Breast epithelium (tissue), 4 donors: ENCODE measurements at regions not wholly inside any gene's neighbourhood (a gene's known extent, or its start where the extent isn't known, plus 50 kb on each side); places are given as distances from the start of the nearest gene placed in this dataset.

Experiments used
- DNase-seq, 2 donors: peaks; one replicate each; pipeline ENCODE4 v3.0.0-alpha.2; 2019; ENCODE audit warnings: low spot score in 2 of 2
- H3K27ac ChIP-seq, 2 donors: fragments of 200-600 bp; sonication (generic) in 1 of 2; one replicate each; pipeline ENCODE4 v1.5.1; 2016 to 2019; ENCODE audit warnings: mild to moderate bottlenecking in 1 of 2
- H3K27me3 ChIP-seq, 2 donors: fragments of 200-600 bp; sonication (generic) in 1 of 2; one replicate each; pipeline versions ENCODE4 v1.5.1 to v1.6.0; 2017 to 2019; ENCODE audit warnings: control low read depth in 1 of 2, mild to moderate bottlenecking in 1 of 2
- H3K36me3 ChIP-seq: fragments of 200-600 bp; one replicate; pipeline ENCODE4 v1.5.1; 2019
- H3K4me1 ChIP-seq, 2 donors: fragments of 200-600 bp; sonication (generic); one replicate each; pipeline ENCODE4 v1.5.1; 2016 to 2019; ENCODE audit warnings: control low read depth in 1 of 2
- H3K4me3 ChIP-seq, 3 donors: fragments of 200-600 bp; sonication (generic); 1 replicate in 2 of 3; 2 replicates in 1 of 3; pipeline ENCODE4 v1.5.1; 2016 to 2019; ENCODE audit warnings: mild to moderate bottlenecking in 3 of 3, moderate library complexity in 2 of 3
- H3K9me3 ChIP-seq, 2 donors: fragments of 200-600 bp; sonication (generic) in 1 of 2; one replicate each; pipeline ENCODE4 v1.5.1; 2016 to 2019; ENCODE audit warnings: control low read depth in 1 of 2
- CTCF ChIP-seq, 3 donors: fragments of 450-650 bp; IDR thresholded peaks; one replicate each; pipeline ENCODE4 v1.5.1; 2016 to 2017; ENCODE audit warnings: antibody characterized with exemption in 3 of 3, mild to moderate bottlenecking in 3 of 3, moderate library complexity in 3 of 3
- POLR2A ChIP-seq: fragments of 450-650 bp; IDR thresholded peaks from one replicate; pipeline ENCODE4 v1.6.1; 2016; ENCODE audit warnings: antibody characterized with exemption, mild to moderate bottlenecking, moderate library complexity
- POLR2AphosphoS5 ChIP-seq, 3 donors: sonication (generic); formaldehyde crosslinking; IDR thresholded peaks; one replicate each; pipeline ENCODE4 v1.6.1; 2017; ENCODE audit warnings: antibody characterized with exemption in 3 of 3
- intact Hi-C: fragments of 100-400 bp; cut with DNase I; formaldehyde crosslinking; loops from one replicate; pipeline ENCODE4 v1.15.1; 2023; ENCODE audit warnings: low total_unique reads

GRCh38 chr3:56890448-56891091 lies 88.8 kb upstream of the ARHGEF3 start:
- Histone ChIP-seq H3K36me3 (no peaks in the 10 kb centered on the region), H3K27me3 (no peaks in the 10 kb centered on the region), H3K4me3 (no peak overlapping the region), H3K4me1 (no peaks in the 10 kb centered on the region), H3K27ac (no peak overlapping the region), H3K9me3 (no peaks in the 10 kb centered on the region)
- no peak for TF ChIP-seq POLR2A
- no peak for TF ChIP-seq POLR2AphosphoS5 (IDR thresholded peaks at IDR 0.05)
- no peak for TF ChIP-seq CTCF (IDR thresholded peaks at IDR 0.05)
- intact Hi-C loops = loop anchor here (5.0 kb wide), 1 partner anchor 588 kb away; no protein-coding TSS in a partner anchor
- DNase-seq = no peak

- Histone ChIP-seq H3K36me3 (no peaks in the 10 kb centered on the region), H3K4me1 (no peaks in the 10 kb centered on the region), H3K27ac (no peak overlapping the region), H3K9me3 (no peaks in the 10 kb centered on the region), H3K27me3 (no peaks in the 10 kb centered on the region), H3K4me3 (no peak overlapping the region)
- DNase-seq = peak in 1 of 2 donors; percentile 27
- intact Hi-C loops = no loop called here
- TF ChIP-seq POLR2AphosphoS5 (IDR thresholded peaks at IDR 0.05) (no peak), CTCF (IDR thresholded peaks at IDR 0.05) (no peak), POLR2A (no peak)
These were observed 87.4 kb upstream of the ARHGEF3 start for GRCh38 chr3:56889131-56889530.

GRCh38 chr3:56887402-56888025 lies 85.8 kb upstream of the ARHGEF3 start:
- H3K9me3 ChIP-seq = no peaks in the 10 kb centered on the region
- H3K27me3 ChIP-seq = no peaks in the 10 kb centered on the region
- H3K36me3 ChIP-seq = no peaks in the 10 kb centered on the region
- intact Hi-C loops = no loop called here
- H3K27ac ChIP-seq = no peak overlapping the region
- TF ChIP-seq POLR2AphosphoS5 (IDR thresholded peaks at IDR 0.05) = no peak
- no peak for TF ChIP-seq POLR2A
- TF ChIP-seq CTCF (IDR thresholded peaks at IDR 0.05) = no peak
- no peak for DNase-seq
- no peak overlapping the region for H3K4me3 ChIP-seq
- H3K4me1 ChIP-seq = no peaks in the 10 kb centered on the region

- H3K27me3 ChIP-seq = no peaks in the 10 kb centered on the region
- TF ChIP-seq CTCF (IDR thresholded peaks at IDR 0.05) = no peak
- no peak for TF ChIP-seq POLR2AphosphoS5 (IDR thresholded peaks at IDR 0.05)
- no peak for TF ChIP-seq POLR2A
- intact Hi-C loops = no loop called here
These were observed 84.6 kb upstream of the ARHGEF3 start for GRCh38 chr3:56886314-56886713.

GRCh38 chr3:56885879-56886278 lies 84.1 kb upstream of the ARHGEF3 start:
- Histone ChIP-seq H3K36me3 (no peaks in the 10 kb centered on the region), H3K4me3 (no peak overlapping the region), H3K4me1 (no peaks in the 10 kb centered on the region), H3K27ac (no peak overlapping the region), H3K9me3 (no peaks in the 10 kb centered on the region), H3K27me3 (no peaks in the 10 kb centered on the region)
- TF ChIP-seq POLR2AphosphoS5 (IDR thresholded peaks at IDR 0.05) (no peak), POLR2A (no peak), CTCF (IDR thresholded peaks at IDR 0.05) (no peak)
- no peak for DNase-seq
- intact Hi-C loops = no loop called here

More at GRCh38 chr3:56886314-56886713, 84.6 kb upstream of the ARHGEF3 start:
- Histone ChIP-seq H3K4me3 (no peak overlapping the region), H3K9me3 (no peaks in the 10 kb centered on the region), H3K27ac (no peak overlapping the region), H3K36me3 (no peaks in the 10 kb centered on the region), H3K4me1 (no peaks in the 10 kb centered on the region)
- DNase-seq = no peak
